GM21367 (cell line): ENCODE measurements at regions not wholly inside any gene's neighbourhood (a gene's known extent, or its start where the extent isn't known, plus 50 kb on each side); places are given as distances from the start of the nearest gene placed in this dataset.

Source experiments
- ATAC-seq: cut with Tn5 transposase; IDR thresholded peaks from one replicate; pipeline ENCODE4 v1.9.1; 2021; ENCODE audit not compliant: unreplicated experiment

DNA sequence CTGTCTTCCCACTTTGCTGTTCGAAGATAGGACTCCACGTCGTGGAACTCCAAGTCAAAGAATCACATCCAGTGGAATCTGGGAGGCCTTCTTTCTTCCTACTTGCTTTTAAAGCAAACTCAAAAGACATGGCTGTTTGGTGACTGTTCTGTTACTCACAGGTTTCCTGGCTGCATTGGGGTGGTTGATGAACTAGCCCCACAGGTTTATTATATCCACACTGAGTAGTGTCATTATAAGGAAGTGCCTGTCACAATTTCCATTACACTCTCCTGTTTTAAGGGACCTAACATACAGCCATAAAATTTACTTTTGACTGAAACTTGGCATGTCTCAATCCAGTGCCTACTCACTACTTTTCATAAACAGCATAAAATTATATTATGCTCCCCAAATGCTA lies 287.3 kb upstream of the SP4 start:
- ATAC-seq: no peak

DNA sequence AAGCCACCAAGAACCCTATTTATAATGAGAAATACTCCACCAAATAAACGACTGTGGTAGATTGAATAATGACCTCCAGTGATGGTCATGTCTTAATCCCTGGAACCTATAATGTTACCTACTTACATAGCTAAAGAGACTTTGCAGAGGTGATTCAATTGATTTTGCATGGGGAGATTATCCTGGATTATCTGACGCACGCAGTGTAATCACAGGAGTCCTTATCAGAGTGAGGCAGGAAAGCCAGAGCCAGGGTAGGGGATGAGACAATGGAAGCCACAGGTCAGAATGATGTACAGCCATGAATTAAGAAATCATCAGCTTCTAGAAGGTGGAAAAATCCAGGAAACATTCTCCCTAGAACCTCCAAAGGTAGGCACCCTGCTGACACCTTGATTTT lies 286.4 kb upstream of the SP4 start:
- ATAC-seq: no peak

DNA sequence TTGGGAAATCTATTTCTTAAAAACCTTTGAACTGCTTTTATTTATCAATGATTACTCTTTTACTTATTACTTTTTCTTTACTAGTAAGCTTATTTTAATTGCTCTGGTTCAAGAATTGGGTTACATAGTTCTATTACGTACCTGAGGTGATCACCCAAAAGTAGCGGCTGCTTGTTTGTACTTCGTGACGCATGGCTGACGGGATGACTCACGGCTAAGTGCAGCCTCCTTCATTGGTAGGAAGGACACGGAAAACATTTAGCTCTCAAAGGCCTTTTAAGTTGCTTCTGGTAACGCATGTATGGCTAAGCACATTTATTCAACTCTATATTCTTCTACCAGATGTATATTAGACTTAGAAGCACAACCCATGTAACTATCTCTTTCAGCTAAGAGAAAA lies 285.8 kb upstream of the SP4 start:
- no peak for ATAC-seq

DNA sequence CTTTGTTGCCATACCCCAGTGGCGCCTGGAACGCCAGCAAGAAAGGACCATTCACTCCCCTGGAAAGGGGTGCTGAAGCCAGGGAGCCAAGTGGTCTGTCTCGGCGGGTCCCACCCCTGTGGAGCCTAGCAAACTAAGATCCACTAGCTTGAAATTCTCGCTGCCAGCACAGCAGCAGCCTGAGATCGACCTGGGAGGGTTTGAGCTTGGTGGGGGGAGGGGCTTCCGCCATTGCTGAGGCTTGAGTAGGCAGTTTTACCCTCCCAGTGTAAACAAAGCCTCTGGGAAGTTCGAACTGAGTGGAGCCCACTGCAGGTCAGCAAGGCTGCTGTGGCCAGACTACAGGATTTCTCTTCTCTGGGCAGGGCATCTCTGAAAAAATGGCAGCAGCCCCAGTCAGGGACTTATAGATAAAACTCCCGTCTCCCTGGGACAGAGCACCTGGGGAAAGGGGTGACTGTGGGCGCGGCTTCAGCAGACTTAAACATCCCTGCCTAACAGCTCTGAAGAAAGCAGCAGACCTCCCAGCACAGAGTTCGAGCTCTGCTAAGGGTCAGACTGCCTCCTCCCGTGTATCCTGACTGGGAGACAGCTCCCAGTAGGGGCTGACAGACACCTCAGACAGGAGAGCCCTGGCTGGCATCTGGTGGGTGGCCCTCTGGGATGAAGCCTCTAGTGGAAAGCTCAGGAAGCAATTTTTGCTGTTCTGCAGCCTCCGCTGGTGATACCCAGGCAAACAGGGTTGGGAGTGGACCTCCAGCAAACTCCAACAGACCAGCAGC lies 281.1 kb upstream of the SP4 start:
- ATAC-seq: no peak

DNA sequence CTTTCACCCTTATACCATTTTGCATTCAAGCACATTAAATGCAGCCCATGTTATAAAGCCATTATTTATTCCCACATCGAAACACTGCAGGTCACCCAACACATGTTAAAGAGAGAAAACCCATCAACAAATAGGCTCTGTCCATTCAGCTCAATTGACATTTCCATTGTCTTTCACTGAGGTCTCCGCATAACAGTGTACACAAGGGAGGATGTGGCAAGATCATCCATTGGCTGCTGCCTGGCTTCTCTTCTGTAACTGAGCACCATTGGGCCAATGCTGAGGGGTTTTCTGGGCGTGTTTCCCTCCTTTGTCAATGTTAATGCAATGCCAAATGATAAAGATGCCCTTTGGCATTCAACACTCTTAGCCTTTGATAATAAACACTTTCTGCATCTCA lies 278.1 kb upstream of the SP4 start:
- ATAC-seq: no peak

DNA sequence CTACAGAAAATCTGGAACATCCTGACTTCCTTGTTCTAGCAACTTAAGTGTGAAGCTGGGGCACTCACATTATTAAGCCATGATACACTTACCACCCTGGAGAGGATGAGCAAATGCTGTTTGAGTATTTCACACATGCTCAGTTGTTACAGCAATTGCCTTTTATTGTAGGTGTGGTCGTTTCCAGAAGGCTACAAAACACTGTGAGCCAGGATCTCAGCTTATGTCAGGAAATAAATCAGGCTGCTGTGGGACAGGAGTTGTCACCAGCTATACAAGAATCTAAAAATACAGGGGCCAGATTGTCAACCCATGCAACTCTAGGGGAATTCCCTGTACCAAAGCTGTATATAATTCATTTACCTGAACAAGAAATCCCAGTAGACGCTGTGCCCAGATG lies 273.3 kb upstream of the SP4 start:
- no peak for ATAC-seq

DNA sequence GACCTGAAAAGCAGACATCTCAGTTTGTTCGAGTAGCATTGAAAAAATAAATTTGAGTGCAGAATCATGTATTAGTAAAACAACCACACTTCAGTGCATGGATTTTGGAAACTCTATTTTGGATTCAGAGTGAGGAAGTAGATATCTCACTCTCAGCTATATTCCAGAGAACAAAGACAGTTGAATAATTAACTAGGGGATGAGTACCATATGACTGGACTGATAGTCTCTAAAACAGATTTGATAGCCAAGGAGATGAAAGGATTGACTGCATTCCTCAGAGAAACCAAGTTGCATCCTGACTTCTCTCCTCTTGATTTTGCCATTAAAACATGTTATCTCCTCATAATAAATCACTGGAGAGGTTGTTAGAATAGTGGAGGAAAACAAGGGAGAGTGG lies 268.4 kb upstream of the SP4 start:
- no peak for ATAC-seq

DNA sequence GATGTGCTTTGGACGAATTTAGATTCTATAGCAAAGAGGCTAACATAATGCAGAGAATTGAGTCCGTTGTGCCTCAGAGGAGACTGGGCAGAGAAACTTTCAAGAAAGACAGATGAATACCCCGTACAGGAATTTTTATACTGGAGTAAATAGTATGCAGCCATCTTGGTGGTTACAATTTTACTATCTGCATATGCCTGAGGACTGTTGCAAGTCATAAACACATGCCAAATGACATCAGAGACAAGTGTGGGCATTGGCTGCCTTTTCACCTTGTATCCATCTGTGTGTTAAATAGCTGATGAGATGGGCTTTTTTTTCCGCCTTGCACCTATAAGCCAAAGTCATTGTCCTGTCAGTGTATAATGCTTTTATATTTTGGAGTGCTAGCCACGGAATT lies 267.5 kb upstream of the SP4 start:
- no peak for ATAC-seq

DNA sequence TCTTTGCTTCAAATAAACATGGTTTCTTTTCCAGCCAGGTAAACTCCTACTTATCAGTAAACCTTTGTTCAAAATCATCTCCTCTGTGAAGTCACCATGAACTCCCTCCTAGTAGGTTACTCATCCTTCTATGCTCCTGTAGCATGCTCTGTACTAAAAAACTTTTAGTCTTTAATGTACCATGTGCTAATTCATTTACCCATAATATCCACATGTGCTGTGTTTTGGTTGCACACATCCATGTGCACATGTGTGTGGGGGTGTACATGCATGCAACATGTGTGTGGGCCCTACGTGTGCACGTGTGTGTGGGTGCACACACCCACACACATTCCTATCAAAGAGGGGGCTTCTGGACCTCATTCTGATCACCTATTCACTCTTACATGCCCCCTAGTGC lies 259.9 kb upstream of the SP4 start:
- no peak for ATAC-seq

DNA sequence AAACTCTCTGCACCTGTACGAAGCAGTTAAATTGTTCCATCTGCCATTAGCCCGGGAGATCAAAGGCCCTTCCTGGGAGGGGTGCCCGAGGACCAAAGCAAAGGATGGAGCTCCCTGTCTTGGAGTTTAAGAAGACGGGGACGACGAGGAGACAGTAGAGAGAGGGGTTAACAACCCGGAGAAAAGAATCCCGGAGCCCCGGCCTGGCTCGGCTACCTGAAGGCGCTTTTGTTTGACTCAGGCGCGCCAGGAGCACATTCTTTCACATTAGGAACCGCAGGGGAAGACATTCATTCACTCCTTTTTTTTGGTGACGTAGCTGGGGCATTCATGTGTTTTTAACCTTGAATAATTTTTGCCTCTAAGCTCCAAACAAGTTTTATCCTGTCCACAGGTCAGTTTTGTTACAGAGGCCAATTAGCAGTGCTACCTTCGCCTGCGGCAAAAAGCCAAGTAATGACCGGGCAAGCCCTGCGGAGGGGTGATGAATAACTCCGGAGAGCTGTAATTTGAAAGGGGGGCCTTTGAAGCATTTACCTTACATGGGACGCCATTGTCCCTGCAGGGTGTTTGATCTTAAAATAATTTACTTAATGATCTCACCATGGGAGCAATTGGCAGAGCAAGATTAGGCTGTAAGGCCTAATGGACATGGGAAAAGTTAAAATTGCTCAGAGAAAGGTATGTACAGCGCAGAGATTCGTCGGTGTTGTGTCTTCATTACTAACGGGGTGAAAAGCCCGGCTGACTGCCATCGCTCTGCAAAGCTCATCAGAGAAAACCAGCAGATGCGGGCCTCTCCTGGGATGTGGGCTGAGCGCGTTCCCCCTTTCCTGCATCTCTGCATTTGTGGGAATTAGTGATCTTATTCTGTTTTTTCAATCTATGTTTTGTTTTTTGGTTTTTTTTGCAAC lies 258.0 kb upstream of the SP4 start:
- no peak for ATAC-seq

DNA sequence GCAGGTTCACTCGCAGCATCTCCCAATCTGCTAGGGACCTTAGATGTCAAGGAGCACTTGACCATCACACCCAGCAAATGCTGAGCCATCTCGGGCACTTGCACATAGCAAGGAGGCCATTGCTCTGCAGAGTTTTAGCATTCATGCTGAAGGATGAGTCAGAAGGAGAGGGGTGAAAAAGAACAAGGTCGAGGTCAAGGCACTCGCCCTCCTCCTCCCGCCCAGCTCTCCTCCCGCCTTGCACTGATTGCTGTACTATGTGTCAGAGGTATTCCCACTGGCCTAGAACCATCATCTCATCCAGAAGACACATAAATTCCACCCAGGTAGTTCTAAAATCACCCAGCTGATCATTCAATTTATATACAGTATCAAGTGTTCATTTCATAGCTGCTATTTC lies 255.1 kb upstream of the SP4 start:
- ATAC-seq: no peak

DNA sequence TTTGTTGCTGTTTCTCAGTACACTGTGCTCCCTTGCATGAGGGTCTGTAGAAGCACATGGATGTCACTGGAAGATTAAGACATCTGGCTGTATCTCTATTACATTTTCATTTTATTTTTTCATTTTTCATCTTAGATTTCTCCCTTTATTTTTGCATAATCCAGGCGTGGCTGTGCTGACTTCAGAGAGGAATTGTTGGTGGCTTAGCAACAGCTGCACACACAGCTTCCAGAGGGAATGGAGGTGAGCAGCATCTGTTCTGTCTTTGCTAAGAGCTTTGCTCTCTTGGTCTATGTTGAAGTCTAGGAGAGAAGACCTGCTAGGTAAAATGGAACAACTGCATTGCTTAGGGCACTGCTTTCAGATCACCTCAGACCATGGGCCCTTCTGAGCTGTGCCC lies 254.4 kb upstream of the SP4 start:
- ATAC-seq: no peak

DNA sequence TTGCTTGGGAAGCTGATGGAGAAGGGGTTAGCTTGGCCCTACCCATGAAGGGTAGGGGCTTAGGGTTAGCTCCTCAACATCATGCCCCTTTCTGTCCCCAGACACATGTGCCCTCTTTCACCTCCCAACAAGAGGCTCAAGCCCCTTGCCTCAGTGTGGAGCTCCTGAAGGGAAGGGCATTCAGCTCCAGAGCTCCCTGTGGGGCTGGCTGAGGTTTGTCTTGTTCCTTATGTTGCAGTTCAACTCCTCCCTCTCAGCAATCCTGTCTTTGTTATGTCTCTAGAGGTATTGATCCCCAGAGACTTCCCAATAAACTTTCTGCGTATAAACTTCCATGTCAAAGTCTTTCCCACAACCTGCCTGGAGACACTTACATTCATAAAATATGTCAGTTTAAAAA lies 252.2 kb upstream of the SP4 start:
- ATAC-seq: no peak

DNA sequence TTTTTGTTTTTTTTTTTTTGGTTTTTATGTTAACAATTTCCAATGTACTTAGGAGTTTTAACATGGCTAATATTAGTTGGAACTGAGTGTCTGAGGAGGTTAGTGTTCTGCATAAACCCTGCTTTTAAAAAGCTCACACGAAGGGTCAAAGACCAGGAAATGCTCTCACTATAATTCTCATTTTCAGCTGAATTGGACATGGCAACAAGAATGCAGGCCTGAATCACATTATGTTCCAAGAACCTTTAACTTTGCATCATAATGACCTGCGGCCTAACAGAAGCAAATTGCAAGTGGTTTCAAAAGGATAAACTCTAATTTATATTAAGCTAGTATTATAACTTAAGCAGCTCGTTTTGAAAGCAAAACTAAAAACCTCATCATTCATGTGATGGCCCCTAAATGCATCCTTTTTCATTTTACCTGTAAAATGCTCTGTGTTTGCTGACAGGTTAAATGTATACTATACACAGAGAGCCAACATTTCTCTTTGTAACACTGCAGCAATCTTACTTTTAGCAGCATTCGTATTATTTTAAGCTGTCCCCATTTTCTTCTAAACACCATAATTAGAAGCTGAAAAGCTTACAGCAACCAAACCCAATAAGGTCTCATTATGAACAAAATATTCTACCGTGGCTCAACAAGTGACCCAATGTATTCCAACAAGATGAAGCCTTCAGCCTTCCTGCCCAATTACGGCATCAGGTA lies 242.8 kb upstream of the SP4 start:
- no peak for ATAC-seq

DNA sequence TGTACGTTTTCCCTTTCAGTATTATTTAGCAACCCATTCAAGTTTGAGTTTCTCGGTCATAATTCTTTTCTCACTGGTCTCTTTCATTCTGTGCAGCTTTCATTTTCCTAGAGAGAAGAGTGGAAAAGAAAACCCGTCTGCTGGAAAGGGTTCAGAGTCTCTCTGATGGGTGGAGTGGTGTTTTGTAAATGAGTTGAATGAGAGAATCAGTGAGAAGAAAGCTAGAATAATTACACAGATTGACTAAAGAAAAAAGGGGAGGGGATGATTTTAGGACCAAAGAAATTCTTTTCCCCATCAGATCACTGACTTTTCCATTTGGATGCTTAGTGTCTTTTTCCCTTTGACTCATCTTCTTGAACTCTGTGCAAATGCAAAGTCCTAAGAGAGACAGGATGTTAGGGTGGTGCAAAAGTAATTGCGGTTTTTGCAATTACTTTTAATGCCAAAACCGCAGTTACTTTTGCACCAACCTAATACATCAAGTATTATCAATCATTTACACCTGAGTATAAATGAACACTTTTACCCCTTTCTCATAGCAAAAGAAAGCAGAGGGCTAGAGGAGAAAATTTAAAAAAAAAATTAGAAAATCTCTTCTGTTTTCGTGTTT lies 242.1 kb upstream of the SP4 start:
- ATAC-seq: no peak

DNA sequence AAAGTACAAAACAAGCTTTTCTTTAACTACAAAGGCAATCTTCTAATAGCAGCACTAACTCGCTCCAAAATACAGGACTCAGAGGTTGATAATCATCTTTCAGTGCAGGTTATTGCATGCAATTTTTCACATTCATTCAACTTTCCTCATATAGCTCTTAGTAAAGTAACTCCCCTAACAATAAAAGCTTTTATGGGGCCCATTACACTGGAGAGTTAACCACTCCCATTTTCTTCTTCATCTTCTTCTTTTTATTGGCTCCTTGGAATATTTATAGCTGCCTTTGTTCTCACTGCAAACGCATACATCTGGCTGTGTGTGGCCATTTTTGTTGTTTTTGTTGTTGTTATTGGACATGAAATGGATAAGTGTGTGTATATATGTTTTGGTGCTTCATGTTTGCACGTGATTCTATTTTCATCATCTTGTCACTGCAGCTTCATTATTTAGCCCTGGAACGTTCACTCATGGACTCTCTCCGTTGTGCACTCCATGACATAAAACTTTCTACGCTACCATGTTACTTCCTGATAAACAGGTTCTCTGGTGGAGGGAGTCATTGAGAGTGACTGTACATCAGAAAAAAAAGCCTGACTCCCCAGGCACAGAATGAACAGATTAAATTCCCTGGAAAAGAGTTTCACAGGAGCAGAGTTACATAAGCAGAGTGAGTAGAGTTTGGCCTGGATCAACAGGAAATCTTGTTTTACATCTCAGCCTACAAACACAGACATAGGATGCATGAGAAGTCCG lies 236.4 kb upstream of the SP4 start:
- ATAC-seq: no peak

DNA sequence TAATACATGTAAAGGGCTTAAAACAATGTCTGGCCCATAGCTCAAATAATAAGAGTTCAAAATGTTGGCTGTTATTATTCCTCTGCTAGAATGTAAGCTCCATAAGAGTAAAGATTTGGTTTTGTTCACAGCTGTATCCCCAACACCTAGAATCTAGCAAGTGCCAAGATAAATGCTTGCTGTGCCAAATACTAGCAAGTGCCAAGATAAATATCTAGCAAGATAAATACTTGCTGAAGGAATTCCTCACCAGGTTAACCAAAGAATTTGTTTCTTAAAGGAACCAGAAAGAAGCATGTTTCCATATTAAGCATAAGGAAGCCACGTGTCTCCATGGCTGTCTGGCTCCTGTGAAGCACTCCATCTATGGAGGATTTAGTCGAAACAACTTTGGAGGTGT lies 235.2 kb upstream of the SP4 start:
- ATAC-seq: no peak

DNA sequence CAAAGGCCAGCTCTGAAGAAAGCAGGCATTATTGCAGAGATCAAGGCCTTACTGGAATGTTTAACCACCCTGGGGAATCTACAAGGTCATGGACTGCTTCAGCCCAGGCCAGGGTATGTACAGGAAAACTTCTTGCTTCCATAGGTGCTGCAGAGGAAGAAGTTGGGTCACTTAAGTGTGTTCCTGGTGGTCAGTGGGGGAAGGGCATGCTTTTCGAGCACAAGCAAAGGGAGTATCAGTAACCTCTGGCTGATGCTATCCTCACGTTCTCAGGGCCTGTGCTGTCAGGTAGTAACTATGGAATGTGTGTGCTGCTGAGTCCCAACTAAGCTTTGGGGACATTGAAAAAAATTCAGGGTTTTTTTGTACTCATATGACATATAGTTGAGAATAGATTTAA lies 234.0 kb upstream of the SP4 start:
- no peak for ATAC-seq

DNA sequence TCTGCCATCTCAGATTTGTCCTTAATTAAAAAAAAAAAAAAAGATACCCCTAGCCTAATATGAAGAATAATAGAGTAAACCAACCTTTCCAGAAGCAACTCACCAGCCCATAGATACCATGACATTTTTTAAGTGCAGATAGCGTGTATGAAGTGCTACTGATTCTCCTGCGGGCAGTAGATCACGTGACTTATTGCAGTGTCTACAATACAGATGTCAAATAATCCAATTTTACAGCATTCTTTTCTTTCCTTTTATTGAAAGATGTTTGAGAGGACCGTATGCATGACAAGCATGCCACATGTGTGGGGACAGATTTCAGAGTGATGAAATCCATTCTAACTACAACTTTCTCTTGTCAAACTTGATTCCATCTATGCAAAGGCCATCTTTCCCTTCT lies 232.9 kb upstream of the SP4 start:
- no peak for ATAC-seq

DNA sequence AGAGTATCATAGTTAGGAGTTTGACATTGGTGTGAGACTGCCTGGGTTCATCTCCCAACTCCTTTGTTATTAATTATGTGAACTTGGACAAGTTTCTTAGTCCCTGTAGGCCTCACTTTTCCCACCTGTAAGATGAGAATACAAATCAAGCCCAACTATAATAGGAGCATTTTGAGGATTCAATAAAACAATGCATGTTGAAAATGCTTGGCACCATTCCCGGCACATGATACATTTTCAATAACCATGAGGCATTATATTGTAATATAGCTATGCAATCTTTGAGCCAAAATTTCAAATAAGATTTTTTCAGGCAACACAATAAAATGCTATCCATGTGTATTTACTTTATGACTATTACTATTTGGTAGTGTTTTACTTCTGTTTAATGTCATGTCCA lies 229.0 kb upstream of the SP4 start:
- no peak for ATAC-seq

DNA sequence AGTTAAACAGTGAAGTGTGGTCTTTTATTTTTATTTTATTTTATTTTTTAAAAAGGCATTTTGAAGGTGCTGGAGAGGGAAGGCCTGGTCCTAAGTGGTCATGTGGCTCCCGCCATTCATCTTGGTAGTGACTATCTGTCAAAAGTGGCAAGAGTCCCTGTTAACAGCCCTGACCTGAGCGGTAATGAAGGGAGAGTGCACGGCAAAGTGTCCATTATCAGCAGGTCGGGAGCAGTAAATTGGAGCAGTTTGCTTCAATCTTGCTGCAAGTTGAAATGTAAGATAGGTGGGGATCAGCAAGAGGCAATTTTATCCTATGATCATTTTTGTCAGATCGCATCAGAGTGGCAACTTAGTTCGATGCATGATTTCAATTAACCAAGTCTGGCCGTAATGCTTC lies 227.4 kb upstream of the SP4 start:
- no peak for ATAC-seq
